ENCODE measurements at regions not wholly inside any gene's neighbourhood (a gene's known extent, or its start where the extent isn't known, plus 50 kb on each side); places are given as distances from the start of the nearest gene placed in this dataset.

GRCh38 chr3:113096188-113096892, 105.6 kb downstream of the GTPBP8 start:
- no peak for DNase-seq (ENCODE audit: low read depth, low spot score)

GRCh38 chr3:113097960-113098447, 107.2 kb downstream of the GTPBP8 start:
- no peak for DNase-seq (ENCODE audit: low read depth, low spot score)

DNA sequence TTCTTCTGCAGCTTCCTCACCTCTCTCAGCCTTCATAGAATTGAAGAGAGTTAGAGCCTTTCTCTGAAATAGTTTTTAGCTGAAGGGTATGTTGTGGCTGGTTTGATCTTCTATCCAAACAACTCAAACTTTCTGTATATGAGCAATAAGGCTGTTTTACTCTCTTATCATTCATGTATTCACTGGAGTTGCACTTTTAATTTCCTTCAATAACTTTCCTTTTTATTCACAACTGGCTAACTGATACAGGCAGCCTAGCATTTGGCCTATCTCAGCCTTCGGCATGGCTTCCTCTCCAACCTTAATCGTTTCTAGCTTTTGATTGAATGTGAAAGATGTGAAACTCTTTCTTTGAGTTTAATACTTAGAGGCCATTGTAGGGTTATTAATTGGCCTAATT, 109.3 kb downstream of the GTPBP8 start:
- no peak for DNase-seq (ENCODE audit: low read depth, low spot score)

DNA sequence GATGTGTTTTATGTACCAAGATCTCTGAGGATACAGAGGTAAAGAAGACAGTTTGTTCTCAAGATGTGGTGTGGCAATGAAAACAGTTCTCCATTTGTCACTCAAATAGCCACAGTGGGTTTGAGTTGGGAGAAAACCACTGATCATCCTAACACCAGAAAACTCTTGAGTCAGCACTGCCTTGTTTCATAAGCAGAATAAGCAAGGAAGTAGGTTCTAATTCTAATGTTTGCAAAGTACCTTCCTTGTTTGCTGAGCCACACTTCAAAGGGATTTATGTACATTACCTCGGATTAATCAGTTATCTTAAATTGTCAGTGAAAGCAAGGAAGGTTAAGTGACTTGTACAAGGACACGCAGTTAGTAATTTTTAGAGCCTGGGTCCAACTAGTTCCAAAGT, 107.8 kb upstream of the BOC start:
- DNase-seq (ENCODE audit: low read depth, low spot score), result no peak

GRCh38 chr3:113104357-113105092, 106.8 kb upstream of the BOC start:
- DNase-seq (ENCODE audit: low read depth, low spot score), result no peak

DNA sequence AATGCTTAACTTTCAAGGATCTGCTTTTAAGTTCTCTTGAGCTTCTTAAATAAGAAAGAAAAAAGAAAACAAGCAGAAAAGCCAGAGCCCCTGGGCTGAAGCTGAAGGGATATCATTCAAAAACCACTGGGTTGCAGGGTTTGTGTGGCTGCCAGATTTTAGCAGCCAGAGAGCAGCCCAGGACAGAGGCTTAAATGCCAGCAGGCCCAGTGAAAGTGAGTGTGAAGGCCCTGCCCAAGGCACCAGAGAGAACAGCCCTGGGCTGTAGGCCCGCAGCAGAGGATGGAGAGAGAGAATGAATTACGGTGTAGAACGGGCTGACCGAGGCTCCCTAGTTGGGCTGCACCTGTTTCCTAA, 106.3 kb upstream of the BOC start:
- no peak for DNase-seq (ENCODE audit: low read depth, low spot score)

GRCh38 chr3:113105966-113106660, 105.2 kb upstream of the BOC start:
- no peak for DNase-seq (ENCODE audit: low read depth, low spot score)

- no peak for DNase-seq (ENCODE audit: low read depth, low spot score)
Measured at GRCh38 chr3:113110267-113110666, 101.1 kb upstream of the BOC start.

- no peak for DNase-seq (ENCODE audit: low read depth, low spot score)
Measured at GRCh38 chr3:113111011-113111707, 100.2 kb upstream of the BOC start.

GRCh38 chr3:113113361-113113760, 98.0 kb upstream of the BOC start:
- no peak for DNase-seq (ENCODE audit: low read depth, low spot score)

DNA sequence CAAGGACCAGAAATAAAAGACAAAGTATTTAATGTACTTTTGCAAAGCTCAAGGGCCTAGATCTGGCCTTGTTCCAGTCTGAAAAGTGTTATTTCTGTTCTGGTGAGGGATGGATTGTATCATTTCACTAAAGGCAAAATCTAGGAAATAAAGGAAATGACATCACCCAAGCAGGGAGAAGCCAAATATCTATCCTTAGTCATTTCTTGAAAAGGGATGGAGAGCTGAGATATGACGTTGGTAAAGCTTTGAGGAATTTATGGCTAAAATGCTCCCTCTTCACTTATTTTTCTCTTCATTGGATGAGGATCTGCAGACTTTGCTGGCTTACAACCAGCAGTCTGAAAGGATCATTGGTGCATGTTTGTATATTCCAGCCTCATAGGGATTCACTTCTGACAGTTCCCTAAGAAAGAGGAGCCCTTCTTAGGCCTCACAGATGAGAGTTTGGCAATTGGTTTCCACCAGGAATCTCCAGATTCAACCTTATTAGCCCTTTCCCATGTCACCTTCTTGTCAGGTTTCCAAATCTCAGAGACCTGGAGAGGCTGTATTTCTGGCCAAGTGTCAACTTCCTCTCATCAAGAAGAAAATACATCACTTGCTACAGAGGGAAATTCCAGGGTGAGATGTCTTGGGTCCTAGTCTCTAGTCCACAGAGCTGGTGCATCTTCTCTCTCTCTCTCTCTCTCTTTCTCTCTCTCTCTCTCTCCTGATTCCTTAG, 93.7 kb upstream of the BOC start:
- no peak for DNase-seq (ENCODE audit: low read depth, low spot score)

GRCh38 chr3:113118336-113118735, 93.0 kb upstream of the BOC start:
- DNase-seq (ENCODE audit: low read depth, low spot score), result no peak

DNA sequence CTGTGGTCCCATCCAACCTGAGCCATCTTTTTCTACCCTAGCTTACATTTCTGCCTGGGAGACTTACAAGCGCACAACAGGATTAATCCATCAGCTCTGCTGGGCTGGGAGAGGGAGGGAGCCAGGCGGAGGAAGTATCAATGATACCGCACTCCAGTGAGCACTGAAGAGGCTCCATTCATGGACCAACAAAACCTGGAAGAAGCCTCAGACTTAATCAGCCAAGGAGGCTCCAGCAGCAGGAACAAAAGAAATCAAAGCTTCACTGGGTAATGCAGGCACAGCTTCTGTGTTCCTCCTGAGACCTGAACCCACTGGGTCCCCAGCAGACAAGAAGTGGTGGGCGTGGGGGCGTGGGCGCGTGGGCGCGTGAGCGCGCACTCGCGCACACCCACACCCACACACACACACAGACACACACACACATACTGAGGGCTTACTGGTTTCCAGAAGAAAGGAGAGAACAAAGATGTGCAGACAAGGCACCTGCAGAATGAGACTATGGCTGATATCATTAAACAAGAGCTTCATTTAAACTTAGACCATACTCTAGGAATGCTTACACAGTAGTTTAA, 87.0 kb upstream of the BOC start:
- no peak for DNase-seq (ENCODE audit: low read depth, low spot score)

- DNase-seq (ENCODE audit: low read depth, low spot score), result no peak
Measured at GRCh38 chr3:113125951-113126350, 85.4 kb upstream of the BOC start.

DNA sequence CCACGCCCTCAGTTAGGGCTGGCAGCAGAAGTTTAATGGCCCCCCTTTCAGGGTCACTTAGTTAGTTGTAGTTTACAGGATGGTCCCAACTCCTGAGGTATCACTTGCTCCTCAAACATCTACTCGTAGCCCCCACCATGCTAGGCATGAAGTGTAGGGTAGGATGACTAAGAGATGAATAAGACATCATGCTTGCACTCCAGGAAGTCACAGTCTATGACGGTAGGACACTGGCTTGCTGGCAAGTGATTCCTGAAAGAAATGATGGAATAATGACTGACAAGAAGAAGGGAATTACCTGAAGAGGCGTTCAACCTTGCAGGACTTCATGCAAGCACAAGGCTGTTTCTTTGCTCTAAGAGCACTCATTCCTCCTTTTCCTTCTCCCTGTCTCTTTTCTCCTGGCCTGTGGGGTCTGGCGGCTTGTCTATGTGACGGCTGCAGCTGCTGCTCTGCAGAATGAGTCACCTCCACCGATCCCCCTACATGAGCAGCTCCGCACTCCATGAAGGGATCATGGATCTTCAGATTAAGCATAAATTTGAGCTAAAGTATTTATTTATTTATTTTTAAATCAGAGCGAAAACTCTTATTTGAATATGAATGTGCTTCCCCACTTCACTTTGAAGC, 82.9 kb upstream of the BOC start:
- no peak for DNase-seq (ENCODE audit: low read depth, low spot score)

- DNase-seq (ENCODE audit: low read depth, low spot score), result no peak
Measured at GRCh38 chr3:113129168-113129567, 82.2 kb upstream of the BOC start.

DNA sequence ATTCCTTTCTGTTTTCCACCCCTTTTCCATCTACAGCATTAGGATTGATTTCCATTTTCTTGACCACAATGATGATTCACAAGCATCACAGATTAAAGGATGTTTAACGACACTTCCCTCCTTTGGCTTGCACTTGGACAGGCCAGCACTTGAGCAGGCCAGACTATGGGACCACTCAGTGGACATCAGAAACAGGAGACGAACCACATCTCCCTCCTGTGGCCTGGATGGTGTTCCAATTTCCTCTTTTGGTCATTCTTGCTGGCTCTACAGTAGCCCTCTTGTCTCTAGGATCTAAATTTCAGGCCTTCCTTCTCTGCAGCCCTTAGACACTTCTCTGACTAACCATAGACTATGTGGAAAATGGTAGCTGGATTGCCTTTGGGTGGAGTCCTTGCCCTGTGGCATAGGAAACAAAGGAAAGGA, 78.8 kb upstream of the BOC start:
- no peak for DNase-seq (ENCODE audit: low read depth, low spot score)

DNA sequence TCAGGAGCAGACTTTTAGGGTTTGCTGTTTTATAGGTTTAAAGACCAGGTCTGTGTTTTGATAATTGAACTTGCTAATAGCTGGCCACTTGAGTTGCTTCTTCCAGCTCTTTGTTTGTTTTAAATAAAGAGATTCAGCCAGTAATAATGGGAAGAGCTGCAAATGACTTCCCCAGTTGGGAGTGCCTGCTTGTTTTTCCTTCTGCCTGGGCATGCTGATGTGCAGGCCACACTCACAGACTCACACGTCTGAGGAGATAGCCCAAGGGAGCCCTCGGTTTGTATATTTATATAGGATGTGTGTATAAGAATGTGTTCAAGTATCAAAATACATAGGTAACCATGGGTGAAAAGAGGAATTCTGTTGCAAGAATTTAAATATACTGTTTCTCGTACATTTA, 78.2 kb upstream of the BOC start:
- no peak for DNase-seq (ENCODE audit: low read depth, low spot score)

- no peak for DNase-seq (ENCODE audit: low read depth, low spot score)
Measured at GRCh38 chr3:113136071-113136470, 75.3 kb upstream of the BOC start.

- no peak for DNase-seq (ENCODE audit: low read depth, low spot score)
Measured at GRCh38 chr3:113136544-113136943, 74.8 kb upstream of the BOC start.
